ENCODE measurements at regions not wholly inside any gene's neighbourhood (a gene's known extent, or its start where the extent isn't known, plus 50 kb on each side); places are given as distances from the start of the nearest gene placed in this dataset.

GRCh38 chr1:37147906-37148305 lies 113.6 kb upstream of the GRIK3 start:
- TF ChIP-seq CTCF (conservative IDR thresholded peaks at IDR 0.05; ENCODE audit: low read depth, low read length), result no peak
- H3K4me3 ChIP-seq (ENCODE audit: low read depth, low read length), result no peak overlapping the region
- DNase-seq (ENCODE audit: low read depth), result no peak

GRCh38 chr1:37148663-37149062 lies 114.3 kb upstream of the GRIK3 start:
- no peak overlapping the region for H3K4me3 ChIP-seq (ENCODE audit: low read depth, low read length)
- no peak for DNase-seq (ENCODE audit: low read depth)
- TF ChIP-seq CTCF (conservative IDR thresholded peaks at IDR 0.05; ENCODE audit: low read depth, low read length), result no peak

- TF ChIP-seq CTCF (conservative IDR thresholded peaks at IDR 0.05; ENCODE audit: low read depth, low read length), result no peak
- H3K4me3 ChIP-seq (ENCODE audit: low read depth, low read length), result no peak overlapping the region
- no peak for DNase-seq (ENCODE audit: low read depth)
Measured at GRCh38 chr1:37149296-37149695, 115.0 kb upstream of the GRIK3 start.

GRCh38 chr1:37150986-37151385 lies 116.7 kb upstream of the GRIK3 start:
- DNase-seq (ENCODE audit: low read depth), result no peak
- TF ChIP-seq CTCF (conservative IDR thresholded peaks at IDR 0.05; ENCODE audit: low read depth, low read length), result no peak
- no peak overlapping the region for H3K4me3 ChIP-seq (ENCODE audit: low read depth, low read length)

- no peak for TF ChIP-seq CTCF (conservative IDR thresholded peaks at IDR 0.05; ENCODE audit: low read depth, low read length)
- no peak overlapping the region for H3K4me3 ChIP-seq (ENCODE audit: low read depth, low read length)
- DNase-seq (ENCODE audit: low read depth), result no peak
Measured at GRCh38 chr1:37151789-37152188, 117.5 kb upstream of the GRIK3 start.

- no peak for TF ChIP-seq CTCF (conservative IDR thresholded peaks at IDR 0.05; ENCODE audit: low read depth, low read length)
- no peak for DNase-seq (ENCODE audit: low read depth)
- H3K4me3 ChIP-seq (ENCODE audit: low read depth, low read length), result no peak overlapping the region
Measured at GRCh38 chr1:37152491-37152890, 118.2 kb upstream of the GRIK3 start.

GRCh38 chr1:37153116-37154100 lies 119.1 kb upstream of the GRIK3 start:
- H3K4me3 ChIP-seq (ENCODE audit: low read depth, low read length), result no peak overlapping the region
- TF ChIP-seq CTCF (conservative IDR thresholded peaks at IDR 0.05; ENCODE audit: low read depth, low read length), result no peak

More at GRCh38 chr1:37153116-37154100, 119.1 kb upstream of the GRIK3 start:
- no peak for DNase-seq (ENCODE audit: low read depth)
